ENCODE measurements at regions not wholly inside any gene's neighbourhood (a gene's known extent, or its start where the extent isn't known, plus 50 kb on each side); places are given as distances from the start of the nearest gene placed in this dataset.

GRCh38 chr4:23979534-23979933 lies 89.7 kb upstream of the PPARGC1A start:
- Histone ChIP-seq H3K9me3 (no peaks in the 10 kb centered on the region), H3K27ac (no peak overlapping the region), H3K4me1 (no peaks in the 10 kb centered on the region), H3K4me3 (replicated peaks in 1 of 3) (no peak overlapping the region), H3K27me3 (no peaks in the 10 kb centered on the region), H3K36me3 (no peaks in the 10 kb centered on the region)
- 69 to 74% methylated on average over 5 of the region's 5 CpGs for WGBS, 2 donors
- intact Hi-C loops (cut with DNase I): no loop called here
- DNase-seq: no peak
- TF ChIP-seq POLR2A (IDR thresholded peaks at IDR 0.05) (no peak), CTCF (IDR thresholded peaks at IDR 0.05) (no peak)

GRCh38 chr4:23978002-23978401 lies 88.2 kb upstream of the PPARGC1A start:
- 75 to 84% methylated on average over 3 of the region's 3 CpGs for WGBS, 2 donors
- DNase-seq: no peak
- no peak overlapping the region for H3K4me3 ChIP-seq (replicated peaks in 1 of 3)
- no peaks in the 10 kb centered on the region for H3K9me3 ChIP-seq
- no peaks in the 10 kb centered on the region for H3K4me1 ChIP-seq
- no peaks in the 10 kb centered on the region for H3K27me3 ChIP-seq
- H3K27ac ChIP-seq: no peak overlapping the region
- no peak for TF ChIP-seq CTCF (IDR thresholded peaks at IDR 0.05)
- TF ChIP-seq POLR2A (IDR thresholded peaks at IDR 0.05): no peak
- no peaks in the 10 kb centered on the region for H3K36me3 ChIP-seq
- intact Hi-C loops (cut with DNase I): no loop called here

- no peak overlapping the region for H3K27ac ChIP-seq
- H3K4me3 ChIP-seq (replicated peaks in 1 of 3): no peak overlapping the region
- H3K9me3 ChIP-seq: no peaks in the 10 kb centered on the region
- intact Hi-C loops (cut with DNase I): no loop called here
- no peaks in the 10 kb centered on the region for H3K4me1 ChIP-seq
- DNase-seq: no peak
- no peaks in the 10 kb centered on the region for H3K36me3 ChIP-seq
- no peaks in the 10 kb centered on the region for H3K27me3 ChIP-seq
- WGBS, 2 donors: 84 to 90% methylated on average over 2 of the region's 2 CpGs
- no peak for TF ChIP-seq CTCF (IDR thresholded peaks at IDR 0.05)
- no peak for TF ChIP-seq POLR2A (IDR thresholded peaks at IDR 0.05)
Observed at GRCh38 chr4:23976423-23976822, 86.6 kb upstream of the PPARGC1A start.

GRCh38 chr4:23973308-23973855 lies 83.5 kb upstream of the PPARGC1A start:
- H3K27me3 ChIP-seq: no peaks in the 10 kb centered on the region
- intact Hi-C loops (cut with DNase I): no loop called here
- H3K4me3 ChIP-seq (replicated peaks in 1 of 3): no peak overlapping the region
- no peaks in the 10 kb centered on the region for H3K4me1 ChIP-seq
- no peak overlapping the region for H3K27ac ChIP-seq
- no peak for DNase-seq
- TF ChIP-seq POLR2A (IDR thresholded peaks at IDR 0.05) (no peak), CTCF (IDR thresholded peaks at IDR 0.05) (no peak)
- H3K36me3 ChIP-seq: no peaks in the 10 kb centered on the region
- 80 to 85% methylated on average over 1 of the region's 1 CpG for WGBS, 2 donors
- H3K9me3 ChIP-seq: no peaks in the 10 kb centered on the region

- no peaks in the 10 kb centered on the region for H3K4me1 ChIP-seq
- H3K27ac ChIP-seq: no peak overlapping the region
- H3K4me3 ChIP-seq (replicated peaks in 1 of 3): no peak overlapping the region
- TF ChIP-seq POLR2A (IDR thresholded peaks at IDR 0.05) (no peak), CTCF (IDR thresholded peaks at IDR 0.05) (no peak)
- WGBS, 2 donors: 70 to 76% methylated on average over 3 of the region's 3 CpGs
- intact Hi-C loops (cut with DNase I): no loop called here
- no peaks in the 10 kb centered on the region for H3K9me3 ChIP-seq
- H3K36me3 ChIP-seq: no peaks in the 10 kb centered on the region
- no peak for DNase-seq
- H3K27me3 ChIP-seq: no peaks in the 10 kb centered on the region
Observed at GRCh38 chr4:23972805-23973204, 83.0 kb upstream of the PPARGC1A start.
